HG03354 (cell line): ENCODE measurements at regions not wholly inside any gene's neighbourhood (a gene's known extent, or its start where the extent isn't known, plus 50 kb on each side); places are given as distances from the start of the nearest gene placed in this dataset.

Experiments used
- ATAC-seq: cut with Tn5 transposase; IDR thresholded peaks from one replicate; pipeline ENCODE4 v1.9.1; 2021; ENCODE audit warnings: mild to moderate bottlenecking; ENCODE audit not compliant: unreplicated experiment, poor library complexity, severe bottlenecking

DNA sequence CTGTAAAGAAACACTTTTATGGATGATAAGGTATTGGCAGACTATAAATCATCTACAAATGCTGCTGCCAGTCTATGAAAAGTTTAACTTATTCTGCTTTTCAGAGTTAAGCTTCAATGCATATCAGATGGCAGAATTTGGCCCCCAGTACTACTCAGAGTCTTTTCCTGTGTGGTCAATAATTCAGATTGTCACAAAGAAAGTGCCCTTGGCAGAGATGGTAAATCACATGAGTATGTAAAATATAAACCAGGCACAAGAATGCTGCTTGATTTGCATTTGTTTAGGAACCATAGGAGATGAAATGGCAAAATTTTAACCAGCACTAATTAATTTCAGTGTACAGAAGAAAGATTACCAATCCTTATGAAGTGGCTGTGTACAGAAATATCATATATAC lies 818.3 kb upstream of the POT1 start:
- ATAC-seq, result no peak

DNA sequence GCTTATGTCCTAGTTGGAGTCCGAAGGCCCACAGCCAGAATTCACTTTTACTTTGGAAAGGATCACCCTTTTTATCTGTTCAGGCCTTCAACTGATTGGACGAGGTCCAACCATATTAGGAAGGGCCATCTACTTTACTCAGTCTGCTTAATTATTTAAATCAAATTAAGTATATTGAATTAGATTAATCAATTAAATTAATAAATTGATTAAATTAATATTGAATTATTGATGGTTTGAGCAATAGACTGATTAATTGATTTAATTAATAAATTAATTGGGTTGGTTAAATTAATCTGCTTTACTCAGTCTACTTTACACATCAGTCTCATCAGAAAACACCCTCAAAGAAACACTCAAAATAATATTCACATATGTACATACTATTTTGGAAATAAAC lies 816.9 kb upstream of the POT1 start:
- ATAC-seq, result no peak

DNA sequence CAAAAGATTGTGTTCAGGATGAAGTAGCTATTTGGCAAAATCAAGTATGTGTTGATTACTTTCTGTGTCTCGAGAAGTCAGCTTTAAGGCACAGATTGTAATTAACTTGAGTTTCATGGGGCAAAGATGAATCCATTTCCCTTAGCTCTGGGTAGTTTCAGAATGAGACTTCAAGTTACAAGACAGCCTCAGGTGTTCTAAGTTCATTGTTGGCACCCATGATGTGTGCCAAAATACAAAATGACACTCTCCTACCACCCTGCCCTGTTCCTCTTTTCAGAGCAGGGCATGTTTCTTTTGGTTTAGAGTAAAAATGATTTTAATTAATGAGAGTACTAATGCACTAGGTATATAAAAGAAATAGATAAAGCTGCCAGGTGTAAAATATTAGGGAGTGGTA lies 797.6 kb upstream of the POT1 start:
- no peak for ATAC-seq

DNA sequence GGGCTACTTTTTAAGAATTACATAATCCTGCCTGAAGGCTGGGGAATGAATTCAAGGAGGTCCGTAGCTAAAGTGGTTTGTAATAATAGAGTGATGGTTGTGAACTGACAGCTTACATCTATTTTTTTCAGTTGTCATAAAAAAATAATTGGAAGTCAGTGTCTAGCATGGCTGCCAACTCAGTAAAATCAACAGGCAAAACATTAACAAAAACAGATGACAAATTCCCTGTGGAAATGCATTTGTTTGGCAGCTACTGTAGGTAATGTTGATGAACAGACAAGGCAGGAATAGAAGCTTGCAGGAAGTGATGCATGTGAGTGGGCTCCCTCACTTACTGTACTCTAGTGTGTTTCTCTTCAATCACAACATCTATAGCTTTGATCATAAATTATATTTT lies 766.0 kb upstream of the POT1 start:
- ATAC-seq, result no peak

- no peak for ATAC-seq
Observed at GRCh38 chr7:125683156-125683555, 753.5 kb upstream of the POT1 start.

DNA sequence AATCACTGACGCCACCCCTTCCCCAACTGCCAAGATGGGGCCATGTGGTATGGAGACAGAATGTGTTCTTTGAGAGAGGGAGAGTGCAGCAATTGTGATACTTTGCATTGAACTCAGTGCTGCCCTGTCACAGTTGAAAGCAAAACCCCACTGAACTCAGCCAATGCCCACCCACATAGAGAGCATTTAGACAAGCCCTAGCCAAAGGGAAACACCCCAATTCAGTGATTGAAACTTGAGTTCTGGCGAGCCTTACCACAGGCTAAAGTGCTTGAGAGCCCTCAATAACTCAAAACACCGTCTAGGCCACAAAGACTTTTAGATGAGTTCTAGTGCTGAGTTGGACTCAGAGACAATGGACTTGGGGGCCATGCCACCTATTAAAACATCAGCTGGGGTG lies 751.9 kb upstream of the POT1 start:
- ATAC-seq, result no peak

GRCh38 chr7:125678771-125679170 lies 749.1 kb upstream of the POT1 start:
- ATAC-seq, result no peak

DNA sequence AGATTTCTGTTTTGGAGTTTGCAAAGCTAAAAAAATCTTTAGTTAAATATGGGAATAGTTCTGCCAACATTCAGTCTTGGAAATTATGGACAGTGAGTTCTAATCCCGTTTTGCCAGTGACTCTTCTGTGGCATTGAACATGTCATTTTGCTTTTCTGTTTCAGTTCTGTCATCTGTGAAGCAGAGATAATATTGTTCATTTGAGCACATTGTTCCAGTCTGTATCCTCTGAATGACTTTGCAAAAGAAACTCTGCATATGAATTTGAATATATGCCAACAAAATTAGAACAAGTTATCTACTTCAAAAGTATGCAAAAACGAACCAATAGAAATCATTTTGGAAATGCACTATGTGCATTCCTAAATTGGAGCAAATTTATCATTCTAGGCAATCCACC lies 746.0 kb upstream of the POT1 start:
- no peak for ATAC-seq

GRCh38 chr7:125675169-125675568 lies 745.5 kb upstream of the POT1 start:
- no peak for ATAC-seq

DNA sequence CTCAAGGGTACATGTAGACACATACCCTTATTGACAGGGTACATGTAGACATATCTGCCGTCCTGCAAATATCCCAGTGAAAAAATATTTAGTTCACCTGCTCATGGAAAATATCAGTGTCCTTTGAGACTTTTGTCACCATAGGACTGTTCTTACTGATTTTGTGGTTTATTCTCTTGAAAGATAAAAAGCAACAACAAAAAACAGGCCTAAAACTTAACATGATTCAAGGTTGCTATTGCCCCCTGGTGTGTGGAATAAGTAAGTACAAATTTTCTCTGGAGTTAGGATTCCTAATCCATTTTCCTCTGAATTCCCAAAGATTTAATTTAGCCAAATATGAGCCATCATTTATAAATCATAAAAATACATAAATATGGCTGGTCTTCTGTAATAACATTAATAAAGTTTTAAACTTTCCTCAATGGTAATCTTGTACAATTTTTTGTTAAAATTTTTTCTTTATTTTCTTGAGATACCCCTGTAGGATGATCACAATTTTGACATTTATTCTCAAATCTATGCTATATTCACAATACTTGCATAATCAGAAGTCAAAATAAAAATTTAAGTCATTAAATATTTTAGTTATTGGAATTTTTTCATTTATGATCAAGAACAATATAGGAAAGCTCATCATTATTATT lies 741.4 kb upstream of the POT1 start:
- ATAC-seq, result peak; percentile 57

- ATAC-seq, result no peak
Observed at GRCh38 chr7:125668321-125668993, 738.8 kb upstream of the POT1 start.

GRCh38 chr7:125664625-125665024 lies 735.0 kb upstream of the POT1 start:
- no peak for ATAC-seq

DNA sequence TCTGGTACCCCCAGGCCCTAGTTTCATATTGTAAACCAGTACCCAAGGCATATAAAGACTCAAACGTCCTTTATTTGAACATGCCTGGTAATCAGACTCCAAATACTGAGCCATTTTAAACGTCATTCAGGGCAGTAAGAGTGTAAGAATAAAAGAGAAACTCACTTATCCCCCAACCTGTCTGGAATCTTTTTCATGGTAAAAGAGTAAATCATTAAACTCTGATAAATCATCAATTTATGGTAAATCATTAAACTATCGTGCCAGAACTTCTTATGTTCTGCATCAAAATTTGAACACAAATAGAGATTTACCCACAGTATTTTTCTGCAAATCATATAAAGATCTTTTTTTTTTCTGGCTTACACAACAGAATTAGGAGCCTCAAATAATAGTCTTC lies 734.3 kb upstream of the POT1 start:
- ATAC-seq, result no peak

DNA sequence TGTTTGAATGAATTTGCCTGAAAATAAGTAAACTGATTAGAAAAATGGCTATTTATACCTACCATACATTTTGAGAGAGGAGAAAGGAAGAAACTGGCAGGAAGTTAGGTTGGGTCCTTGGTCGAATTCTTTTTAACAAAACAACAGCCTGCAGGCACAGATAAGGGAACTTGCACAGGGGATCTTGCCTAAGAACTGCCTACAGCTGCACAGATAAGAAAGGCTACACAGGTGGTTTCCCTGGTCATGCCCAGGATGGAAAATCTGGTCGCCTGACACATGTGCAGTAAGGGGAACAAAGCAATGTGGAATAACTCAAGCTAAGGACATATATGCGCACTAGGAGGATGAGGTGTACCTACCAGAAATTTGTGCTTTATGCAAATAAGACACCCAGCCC lies 732.1 kb upstream of the POT1 start:
- ATAC-seq, result no peak

DNA sequence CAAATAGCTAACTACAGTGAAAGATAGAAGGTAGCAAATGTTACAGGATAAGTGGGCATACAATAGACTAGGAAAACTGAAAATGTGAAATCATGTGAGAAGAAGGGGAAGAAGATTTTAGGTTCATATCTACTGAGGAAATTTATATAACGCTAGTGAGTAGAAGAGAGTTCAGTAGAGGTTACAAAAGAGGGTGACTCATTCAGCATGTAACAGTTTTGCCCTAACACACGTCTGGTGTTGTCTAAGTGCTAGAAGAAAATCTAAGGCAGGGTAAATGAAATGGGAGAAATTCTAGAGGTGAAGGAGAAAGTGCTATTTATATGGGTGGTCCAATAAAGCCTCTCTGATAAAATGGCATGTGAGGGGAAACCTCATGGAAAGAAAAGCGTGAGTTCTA lies 731.4 kb upstream of the POT1 start:
- no peak for ATAC-seq

GRCh38 chr7:125654076-125654475 lies 724.5 kb upstream of the POT1 start:
- peak; percentile 52 for ATAC-seq

GRCh38 chr7:125651823-125652528 lies 722.4 kb upstream of the POT1 start:
- no peak for ATAC-seq

DNA sequence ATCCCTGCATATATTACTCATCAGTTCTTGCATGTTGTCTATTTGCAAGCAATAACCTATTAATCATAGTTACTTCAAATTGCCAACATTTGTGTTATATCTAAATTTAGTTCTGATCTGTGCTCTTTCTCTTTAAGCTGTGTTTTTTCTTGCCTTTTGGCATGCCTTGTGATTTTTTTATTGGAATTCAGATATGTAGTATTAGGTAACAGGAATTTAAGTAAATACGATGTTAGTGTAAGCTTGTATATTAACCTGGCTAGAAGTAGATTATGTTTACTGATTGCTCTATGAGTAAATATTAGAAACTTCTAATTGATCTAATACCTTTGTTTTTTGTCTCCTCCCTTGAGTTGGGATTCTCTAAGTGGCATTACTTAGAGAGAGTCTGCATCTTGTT lies 718.9 kb upstream of the POT1 start:
- ATAC-seq, result no peak

GRCh38 chr7:125645770-125646169 lies 716.1 kb upstream of the POT1 start:
- ATAC-seq, result no peak

DNA sequence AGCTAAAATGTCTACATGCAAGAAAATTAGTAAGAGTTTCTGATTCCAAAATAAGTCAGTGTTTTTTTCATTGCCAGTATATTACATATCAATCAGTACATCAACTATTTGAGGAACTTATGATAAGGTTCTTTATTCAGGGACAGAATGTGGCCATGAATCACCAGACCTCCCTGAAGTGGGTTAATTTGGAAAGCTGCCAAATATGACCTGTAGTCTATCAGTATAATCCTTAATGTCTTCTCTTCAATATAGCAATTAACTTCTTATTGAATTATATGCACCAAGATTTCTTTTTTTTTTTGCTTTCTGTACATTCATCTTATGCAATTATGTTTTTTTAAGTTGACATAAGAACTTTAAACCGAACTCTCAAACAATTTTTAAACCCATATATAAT lies 714.5 kb upstream of the POT1 start:
- no peak for ATAC-seq

GRCh38 chr7:125643302-125643701 lies 713.7 kb upstream of the POT1 start:
- no peak for ATAC-seq
